ENCODE measurements at regions not wholly inside any gene's neighbourhood (a gene's known extent, or its start where the extent isn't known, plus 50 kb on each side); places are given as distances from the start of the nearest gene placed in this dataset.

- TF ChIP-seq ZNF687 (IDR thresholded peaks at IDR 0.05) (no peak), CTCF (IDR thresholded peaks at IDR 0.05 in 2 of 3, conservative IDR thresholded peaks at IDR 0.05 in 1 of 3; ENCODE audit: control insufficient read depth in 2 of 3, extremely low read depth in 1 of 3, insufficient read depth in 1 of 3, low read depth in 3 of 3, low read length in 3 of 3) (no peak), PAX8 (IDR thresholded peaks at IDR 0.05) (no peak), MYC (IDR thresholded peaks at IDR 0.05; ENCODE audit: insufficient read depth, insufficient read length, insufficient replicate concordance, low read length, severe bottlenecking) (no peak), EZH2 (IDR thresholded peaks at IDR 0.05; ENCODE audit: borderline replicate concordance, control insufficient read depth, low read depth, low read length) (no peak), POLR2AphosphoS5 (IDR thresholded peaks at IDR 0.05; ENCODE audit: low read length) (no peak), RFX5 (IDR thresholded peaks at IDR 0.05; ENCODE audit: low read depth, low read length) (no peak), POLR2A (IDR thresholded peaks at IDR 0.05; ENCODE audit: low read depth, low read length) (no peak), IRF3 (IDR thresholded peaks at IDR 0.05) (no peak), TAF1 (IDR thresholded peaks at IDR 0.05; ENCODE audit: borderline replicate concordance, low read depth, low read length) (no peak), SMAD1 (IDR thresholded peaks at IDR 0.05; ENCODE audit: low read depth, partially characterized antibody) (no peak), USF2 (IDR thresholded peaks at IDR 0.05; ENCODE audit: borderline replicate concordance, low read depth, low read length) (no peak)
Measured at GRCh38 chr2:194455358-194455757, 1201.7 kb upstream of the SLC39A10 start.

All from GM12878 (cell line).